H1 (cell line): ENCODE measurements at regions not wholly inside any gene's neighbourhood (a gene's known extent, or its start where the extent isn't known, plus 50 kb on each side); places are given as distances from the start of the nearest gene placed in this dataset.

Experiments used
- CHD2 ChIP-seq: IDR thresholded peaks from 2 replicates; pipeline ENCODE4 v1.6.1; 2012; ENCODE audit warnings: low read length, improper control_type of control experiment
- RFX5 ChIP-seq: IDR thresholded peaks from 2 replicates; pipeline ENCODE4 v1.6.1; 2011; ENCODE audit warnings: low read depth, low read length, improper control_type of control experiment, borderline replicate concordance
- RXRA ChIP-seq: IDR thresholded peaks from 2 replicates; pipeline ENCODE4 v1.6.1; 2011; ENCODE audit warnings: low read depth, mild to moderate bottlenecking, low read length, moderate library complexity; ENCODE audit not compliant: insufficient read depth

DNA sequence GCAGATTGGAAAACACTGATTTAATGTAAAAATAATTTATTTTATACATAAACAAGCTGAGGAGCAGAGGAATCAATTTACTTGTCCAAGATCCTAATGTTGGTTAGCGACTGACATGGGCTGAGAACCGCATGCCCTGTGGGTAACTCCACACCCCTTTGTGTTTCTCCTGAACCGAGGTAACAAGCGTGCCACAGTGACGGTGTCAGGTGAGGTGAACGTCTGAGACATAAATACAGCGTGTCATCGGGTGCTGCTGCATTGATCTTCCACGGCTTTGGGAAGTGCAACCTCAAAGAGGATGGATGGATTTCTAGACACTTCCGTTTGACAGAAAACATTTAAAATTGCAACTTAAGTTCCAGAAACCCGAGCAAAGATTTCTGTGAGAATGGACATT is 386.8 kb upstream of the ADARB2 start (continued):
- TF ChIP-seq RFX5 (no peak), RXRA (no peak), CHD2 (no peak)
